Hematopoietic multipotent progenitor cell treated with erythropoietin and hydrocortisone succinate and interleukin-3 and kit ligand, for 17 days (in vitro differentiated cells): ENCODE measurements at regions not wholly inside any gene's neighbourhood (a gene's known extent, or its start where the extent isn't known, plus 50 kb on each side); places are given as distances from the start of the nearest gene placed in this dataset.

Experiments used
- DNase-seq: peaks from one replicate; pipeline ENCODE4 v3.0.0-alpha.2; 2015; ENCODE audit warnings: low spot score

DNA sequence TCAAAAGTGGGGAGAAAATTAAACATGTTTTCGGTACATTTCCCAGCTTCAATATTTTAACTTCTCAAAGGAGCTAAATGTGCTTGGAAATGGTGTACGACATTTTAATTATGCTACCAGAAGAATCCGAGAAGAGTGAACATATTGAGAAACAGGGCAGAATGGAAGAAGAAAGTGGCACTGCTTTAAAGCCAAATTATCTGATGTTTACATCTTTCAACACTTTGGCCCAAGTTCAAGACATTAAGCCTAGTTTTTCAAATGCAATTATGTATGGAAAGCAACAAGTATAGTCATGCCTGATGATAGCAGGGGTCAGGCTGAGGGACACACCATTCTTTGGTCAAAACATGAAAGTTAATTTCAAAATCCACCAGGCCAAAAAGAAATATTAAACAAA is 577.9 kb upstream of the ZFP42 start:
- DNase-seq, result no peak

DNA sequence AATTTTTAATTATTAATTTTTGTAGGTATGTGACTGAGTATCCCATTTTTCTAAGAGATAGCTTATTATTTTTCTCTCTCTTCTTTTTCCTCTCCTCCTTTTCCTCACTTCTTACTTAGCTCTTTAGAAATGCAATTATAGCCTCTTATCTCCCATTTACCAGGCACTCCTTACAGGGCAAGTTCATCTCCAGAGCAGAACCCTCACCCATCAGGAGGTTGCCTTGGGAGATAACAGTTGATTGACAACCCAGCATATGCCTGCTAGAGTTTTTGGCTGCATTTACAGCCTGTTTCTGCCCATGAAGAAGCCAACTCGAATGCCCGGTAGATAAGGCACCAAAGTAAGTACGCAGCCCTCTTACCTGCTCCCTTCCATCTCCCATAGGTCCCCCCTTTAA is 572.9 kb upstream of the ZFP42 start:
- DNase-seq, result no peak

DNA sequence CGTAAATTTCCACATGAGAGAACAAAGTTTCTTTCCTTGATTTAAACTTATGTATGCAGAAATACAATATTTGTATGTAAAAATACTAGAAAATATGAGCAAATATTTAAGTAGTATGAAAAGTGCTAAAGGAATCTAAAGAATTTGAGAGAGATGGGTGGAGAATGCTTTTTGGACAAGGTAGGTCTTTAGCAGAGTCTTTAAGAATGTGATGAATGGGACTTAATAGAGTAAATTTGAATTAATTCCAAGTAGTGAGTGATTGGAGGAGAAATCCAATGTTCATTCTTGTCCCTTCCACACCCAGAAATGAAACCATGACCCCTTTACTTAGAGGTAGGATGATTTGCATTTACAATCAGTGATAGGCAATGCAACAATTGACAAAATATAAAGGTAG is 570.9 kb upstream of the ZFP42 start:
- DNase-seq, result no peak

DNA sequence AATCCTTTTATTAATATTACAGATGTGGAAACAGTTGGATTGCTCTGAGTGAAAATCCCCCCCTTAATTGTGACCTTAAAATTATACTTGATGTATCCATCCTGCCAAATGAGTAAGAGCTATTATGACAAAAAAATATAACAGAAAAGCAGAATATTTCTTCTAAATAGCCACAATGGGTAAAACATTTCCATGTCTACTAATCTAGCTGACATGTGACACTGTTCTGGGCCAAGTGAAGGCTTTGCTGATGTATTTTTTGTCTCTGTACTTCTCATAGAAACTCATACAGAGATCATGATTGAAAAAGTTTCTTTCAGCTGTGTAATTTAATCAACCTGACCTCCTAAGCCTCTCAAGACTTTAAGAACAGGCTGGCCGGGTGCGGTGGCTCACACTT is 569.1 kb upstream of the ZFP42 start:
- DNase-seq, result no peak

DNA sequence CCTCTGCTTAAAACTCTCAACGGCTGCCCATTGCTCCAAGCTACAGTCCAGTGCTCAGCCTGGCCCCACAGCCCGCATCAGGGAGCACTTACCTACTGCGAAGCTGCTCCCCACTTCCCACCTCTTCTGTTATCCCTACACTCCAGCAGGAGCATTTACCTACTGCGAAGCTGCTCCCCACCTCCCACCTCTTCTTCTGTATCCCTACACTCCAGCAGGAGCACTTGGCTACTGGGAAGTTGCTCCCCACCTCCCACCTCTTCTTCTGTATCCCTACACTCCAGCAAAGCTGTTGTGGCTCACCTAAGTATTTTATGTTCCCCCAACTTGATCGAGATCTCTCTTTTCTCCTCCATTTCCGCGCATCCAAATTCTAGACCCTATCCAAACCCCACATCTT is 563.3 kb upstream of the ZFP42 start:
- DNase-seq, result no peak

DNA sequence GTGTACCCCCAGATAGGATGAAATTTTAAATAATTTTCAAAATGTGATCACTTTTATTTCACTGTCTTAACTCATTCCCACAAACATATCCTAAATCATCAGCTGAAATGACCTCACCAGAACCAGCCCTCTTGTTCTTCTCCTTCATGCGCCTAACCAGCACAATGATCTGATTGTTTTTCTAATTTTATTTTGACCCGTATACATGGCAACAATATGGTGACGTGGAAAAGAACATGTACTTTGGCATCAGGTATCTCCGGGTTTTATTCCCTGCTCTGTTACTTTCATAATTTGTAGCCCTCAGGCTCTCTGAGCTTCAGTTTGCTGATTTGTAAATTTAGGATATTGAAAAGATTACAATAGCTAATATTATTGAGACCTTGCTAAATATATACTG is 562.4 kb upstream of the ZFP42 start:
- no peak for DNase-seq

DNA sequence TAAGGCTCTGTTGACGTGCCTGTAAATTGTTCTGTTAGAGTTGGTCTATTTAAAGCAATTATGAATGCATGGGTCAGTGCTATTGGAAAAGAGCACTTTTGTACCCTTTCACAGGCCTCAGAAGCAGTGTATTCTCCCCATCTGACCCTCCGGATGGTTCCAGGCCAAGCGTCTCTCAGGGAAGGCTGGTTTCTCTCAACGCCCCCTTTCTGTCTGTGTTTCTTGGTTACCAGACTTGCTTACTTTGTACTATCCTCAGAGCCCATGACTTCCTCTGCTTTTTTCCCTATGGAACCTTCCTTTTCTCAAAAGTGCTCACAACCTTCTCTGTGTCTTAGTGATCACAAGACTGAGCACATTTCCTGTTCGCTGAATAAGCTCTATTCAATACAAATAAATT is 559.3 kb upstream of the ZFP42 start:
- DNase-seq, result no peak

DNA sequence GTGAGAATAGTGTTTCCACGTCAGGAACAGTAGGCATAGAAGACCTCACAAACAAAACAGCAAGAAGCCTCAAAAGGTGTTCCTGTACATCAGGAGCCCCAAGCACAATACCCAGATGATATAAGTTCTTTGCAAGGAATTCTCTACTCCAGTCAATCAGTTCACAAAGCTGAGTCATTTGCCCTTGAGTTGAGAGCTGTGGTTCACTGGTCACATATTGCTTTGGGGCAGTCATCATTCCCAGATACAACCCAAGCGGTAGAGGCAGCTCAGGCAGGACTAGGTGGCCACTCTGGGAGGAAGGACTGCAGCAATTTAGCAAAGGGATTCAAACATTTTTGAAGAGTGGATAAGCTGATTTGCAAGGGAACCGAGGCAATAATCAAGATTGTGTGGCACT is 551.5 kb upstream of the ZFP42 start:
- DNase-seq, result no peak

DNA sequence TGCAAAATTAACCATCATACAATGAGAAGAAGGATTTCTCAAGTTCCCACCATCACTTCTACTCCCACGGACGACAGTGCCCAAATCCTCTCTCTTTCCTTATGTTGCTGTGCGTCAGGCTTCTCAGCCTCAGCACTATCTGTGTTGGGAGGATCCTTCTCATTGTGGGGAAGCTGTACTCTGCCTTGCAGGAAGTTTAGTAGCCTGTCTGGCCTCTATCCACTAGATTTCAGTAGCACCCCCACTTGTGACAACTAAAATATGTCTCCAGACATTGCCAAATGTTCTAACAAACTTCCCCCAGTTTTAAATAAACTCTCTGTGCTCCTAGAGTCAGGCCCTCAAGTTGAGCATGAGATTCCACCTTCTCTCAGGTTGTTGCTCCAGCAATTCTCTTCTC is 545.9 kb upstream of the ZFP42 start:
- DNase-seq, result no peak

DNA sequence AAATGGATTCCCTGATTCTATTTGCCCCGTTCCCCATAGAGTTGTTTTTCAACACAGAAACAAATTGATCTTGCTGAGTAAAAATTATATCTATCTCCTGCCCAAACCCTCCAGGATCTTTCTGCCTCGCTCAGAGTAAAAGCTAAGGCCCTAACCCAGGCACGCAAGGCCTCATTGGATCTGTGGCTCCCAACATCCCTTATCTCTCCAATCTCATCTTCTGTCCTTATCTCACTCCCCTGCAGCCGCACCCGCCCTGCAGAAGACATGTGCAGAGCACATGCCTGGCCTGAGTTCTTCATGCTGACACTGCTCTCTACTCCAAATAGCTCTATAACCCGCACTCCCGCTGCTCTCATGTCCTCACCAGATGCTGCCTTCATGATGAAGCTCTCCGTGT is 543.8 kb upstream of the ZFP42 start:
- no peak for DNase-seq

DNA sequence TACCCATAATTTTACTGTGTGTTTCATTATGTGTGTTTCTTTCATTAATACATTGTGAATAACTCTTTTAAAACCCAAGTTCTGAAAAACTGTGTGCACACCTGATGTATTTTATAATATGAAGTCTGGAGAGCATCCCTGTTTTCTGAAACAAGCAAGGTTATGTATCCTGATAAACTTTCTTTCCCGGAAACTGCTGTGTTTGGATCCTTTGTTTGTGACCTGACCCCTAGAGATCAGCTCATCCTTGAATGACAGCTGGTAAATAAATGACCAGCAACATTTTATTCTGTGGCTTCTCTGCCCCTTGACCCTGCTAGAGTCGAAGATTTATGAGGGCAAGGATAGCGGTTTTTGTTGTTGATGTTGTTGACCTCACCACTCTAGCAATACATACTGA is 535.6 kb upstream of the ZFP42 start:
- no peak for DNase-seq

DNA sequence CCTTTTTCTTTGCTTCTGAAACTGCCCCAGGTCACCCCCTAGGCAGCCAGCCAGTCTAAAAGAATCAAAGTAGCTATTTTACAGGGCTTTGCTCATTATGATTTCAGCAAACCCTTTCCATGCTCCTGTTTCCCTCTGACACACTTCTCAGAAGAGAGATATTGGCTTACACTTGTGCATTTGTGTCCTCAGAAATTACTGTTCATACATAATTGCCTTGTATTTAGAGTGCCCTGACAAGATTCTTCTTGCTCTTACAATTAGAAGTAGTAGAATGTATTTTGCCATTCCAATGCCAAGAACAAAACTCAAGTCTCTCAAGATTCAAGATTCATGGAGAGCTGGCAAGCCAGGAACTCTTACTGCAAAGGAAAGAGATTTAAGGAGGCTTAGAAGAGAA is 531.0 kb upstream of the ZFP42 start:
- no peak for DNase-seq

DNA sequence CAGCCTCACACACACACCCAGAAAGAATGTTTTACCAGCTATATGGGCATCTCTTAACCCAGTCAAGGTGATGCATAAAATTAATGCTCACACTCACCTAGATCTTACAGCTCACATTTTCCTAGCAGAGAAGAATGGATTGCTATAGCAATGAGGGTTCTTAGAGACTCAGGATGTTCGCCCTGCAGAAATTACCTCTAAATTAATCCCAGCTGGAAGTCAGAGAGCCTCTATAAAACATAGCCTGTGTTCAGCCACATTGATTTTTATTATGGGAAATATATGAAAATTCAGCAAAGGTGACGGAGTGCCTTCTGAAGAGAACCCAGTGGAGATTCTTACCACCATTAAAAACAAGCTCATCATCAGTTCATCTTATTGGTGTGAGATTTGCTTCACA is 528.3 kb upstream of the ZFP42 start:
- no peak for DNase-seq

DNA sequence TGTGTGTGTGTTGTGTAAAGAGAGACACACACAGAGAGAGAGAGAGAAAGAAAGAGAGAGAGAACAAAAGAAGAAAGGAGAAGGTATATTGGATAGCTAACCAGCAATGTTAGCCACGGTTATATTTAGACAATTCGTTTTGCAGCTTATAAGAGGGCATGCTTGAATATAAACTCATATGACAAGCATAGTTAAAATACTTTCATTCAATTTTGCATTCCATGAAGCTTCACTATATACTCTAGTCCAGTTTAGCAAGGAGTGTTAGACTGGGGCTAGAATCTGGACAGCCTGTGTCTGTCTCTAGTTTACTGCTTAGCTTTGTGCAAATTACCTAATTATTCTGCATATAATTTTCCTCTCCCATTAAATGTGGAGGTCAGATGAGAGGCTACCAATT is 525.9 kb upstream of the ZFP42 start:
- DNase-seq, result no peak

DNA sequence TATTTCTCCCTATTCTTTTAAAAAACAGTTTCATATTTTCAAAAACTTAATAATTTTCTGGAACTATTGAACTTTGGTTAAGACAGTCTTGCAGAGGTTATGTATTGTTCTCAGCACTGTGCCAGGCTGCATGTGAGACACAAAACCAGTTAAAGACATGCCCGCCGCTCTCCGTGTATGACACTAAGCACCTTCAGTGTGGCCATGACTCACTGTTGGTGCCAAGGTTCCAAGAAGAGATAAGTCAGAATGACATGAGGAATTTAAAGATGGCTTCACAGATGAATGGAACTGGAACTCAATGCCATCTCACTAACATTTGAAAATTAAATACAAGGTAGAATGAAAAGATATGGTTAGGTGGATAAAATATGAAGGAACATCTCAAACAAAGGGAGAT is 525.5 kb upstream of the ZFP42 start:
- no peak for DNase-seq

DNA sequence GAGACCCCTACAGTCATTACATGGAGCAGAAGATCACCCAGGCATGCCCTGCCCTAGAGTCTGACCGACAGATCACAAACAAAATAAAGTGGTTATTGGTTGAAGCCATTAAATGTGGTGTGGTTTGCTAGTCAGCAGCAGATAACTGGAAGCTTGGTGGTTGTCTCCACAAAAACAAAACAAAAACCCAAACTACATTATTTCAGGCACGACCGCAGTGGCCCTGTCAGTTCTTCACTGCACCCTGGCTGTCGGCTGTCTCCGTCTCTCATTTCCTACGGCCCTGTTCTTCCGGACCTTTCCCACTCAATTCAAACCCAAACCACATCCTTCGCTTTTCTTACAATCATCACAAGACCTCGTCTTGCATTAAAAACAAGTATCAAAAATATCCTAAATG is 521.3 kb upstream of the ZFP42 start:
- DNase-seq, result no peak

DNA sequence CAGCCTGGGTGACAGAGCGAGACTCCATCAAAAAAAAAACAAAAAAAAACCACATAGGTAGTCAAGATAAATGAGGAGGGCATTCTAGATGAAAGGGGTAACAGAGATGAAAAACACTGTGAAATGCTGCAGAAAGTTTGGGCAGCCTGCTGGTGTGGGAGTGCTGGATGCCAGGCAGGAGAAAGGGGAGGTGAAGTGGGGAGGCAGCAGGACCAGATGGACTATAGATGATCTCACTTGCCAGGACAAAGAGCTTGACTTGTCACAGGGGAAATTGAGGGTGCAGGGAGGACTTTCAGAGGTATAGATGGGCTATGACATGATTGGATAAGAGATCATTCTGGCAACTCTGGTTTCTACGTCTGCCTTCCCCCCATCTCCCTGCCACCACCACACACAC is 519.7 kb upstream of the ZFP42 start:
- DNase-seq, result no peak

DNA sequence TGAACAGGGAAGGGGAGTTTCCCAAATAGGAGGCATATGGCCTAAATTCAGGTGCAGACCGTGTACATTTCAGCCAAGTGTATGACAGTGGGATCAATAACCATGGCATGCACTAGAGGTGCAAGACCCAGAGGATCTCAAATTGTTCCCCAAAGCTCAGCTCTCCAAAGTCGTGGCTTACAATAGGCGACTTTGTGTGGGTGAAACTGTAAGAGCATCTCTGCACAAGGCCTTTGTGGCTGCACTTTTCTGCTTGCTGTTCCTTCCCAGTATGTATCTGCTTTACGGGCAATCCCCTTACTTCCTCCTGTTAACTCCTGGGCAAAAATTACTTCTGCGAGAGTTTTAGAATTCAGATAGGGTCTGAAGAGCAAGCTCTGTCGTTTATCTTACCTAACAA is 518.3 kb upstream of the ZFP42 start:
- no peak for DNase-seq

DNA sequence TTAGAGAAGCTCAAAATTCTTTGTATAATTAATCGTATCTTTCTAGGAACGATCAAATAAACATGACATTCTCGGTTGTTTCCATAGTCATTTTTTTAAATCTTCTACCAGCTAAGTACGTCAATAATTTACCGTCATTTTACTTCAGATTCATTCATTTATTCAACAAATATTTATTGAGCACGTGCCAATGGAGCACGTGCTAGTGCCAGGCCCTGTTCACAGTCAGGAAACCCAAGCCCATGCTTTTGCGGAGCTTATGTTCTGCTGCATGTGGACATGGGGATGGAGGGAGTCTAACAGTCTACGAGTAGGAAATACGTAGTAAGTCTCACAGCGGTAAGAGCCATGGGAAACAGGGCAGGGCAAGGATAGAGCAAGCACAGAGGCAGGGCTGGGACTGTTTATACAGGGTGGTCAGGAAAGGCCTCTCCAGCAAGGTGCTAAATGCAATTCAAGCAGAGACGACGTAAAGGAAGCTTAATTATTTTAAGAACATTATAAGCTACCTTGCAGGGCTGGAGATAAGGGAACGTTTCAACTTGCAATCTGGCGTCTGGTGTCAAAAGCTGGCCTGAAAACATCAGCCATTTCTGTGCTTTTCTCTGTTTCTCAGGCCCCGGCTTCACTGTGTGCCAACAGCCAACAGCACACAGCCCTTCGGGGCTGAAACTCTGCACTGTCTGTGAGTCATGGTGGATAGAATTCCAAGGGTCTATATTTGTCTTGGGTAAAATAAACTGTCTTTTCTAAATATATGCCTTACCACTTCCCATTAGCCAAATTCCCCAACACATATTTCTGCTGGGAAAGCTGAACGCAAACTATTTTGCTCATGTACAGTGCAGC is 517.1 kb upstream of the ZFP42 start:
- DNase-seq, result no peak

DNA sequence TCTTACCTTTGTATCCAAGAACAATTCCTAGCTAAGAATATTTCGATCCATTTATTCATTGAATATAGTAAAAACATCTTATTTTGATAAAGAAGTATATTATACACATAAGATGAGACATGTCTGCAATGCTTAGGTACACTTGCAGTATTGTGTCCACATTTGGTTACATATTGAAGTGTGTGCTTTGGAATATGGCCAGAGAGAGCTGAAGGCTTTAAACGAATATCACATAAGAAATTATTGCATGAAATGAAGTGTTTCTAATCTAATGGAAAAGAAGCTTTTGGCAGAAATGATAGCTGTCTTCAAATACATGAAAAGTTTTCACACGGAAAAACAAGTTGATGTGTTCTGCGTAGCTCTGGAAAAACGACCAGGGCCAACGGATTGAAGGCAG is 516.1 kb upstream of the ZFP42 start:
- DNase-seq, result no peak

DNA sequence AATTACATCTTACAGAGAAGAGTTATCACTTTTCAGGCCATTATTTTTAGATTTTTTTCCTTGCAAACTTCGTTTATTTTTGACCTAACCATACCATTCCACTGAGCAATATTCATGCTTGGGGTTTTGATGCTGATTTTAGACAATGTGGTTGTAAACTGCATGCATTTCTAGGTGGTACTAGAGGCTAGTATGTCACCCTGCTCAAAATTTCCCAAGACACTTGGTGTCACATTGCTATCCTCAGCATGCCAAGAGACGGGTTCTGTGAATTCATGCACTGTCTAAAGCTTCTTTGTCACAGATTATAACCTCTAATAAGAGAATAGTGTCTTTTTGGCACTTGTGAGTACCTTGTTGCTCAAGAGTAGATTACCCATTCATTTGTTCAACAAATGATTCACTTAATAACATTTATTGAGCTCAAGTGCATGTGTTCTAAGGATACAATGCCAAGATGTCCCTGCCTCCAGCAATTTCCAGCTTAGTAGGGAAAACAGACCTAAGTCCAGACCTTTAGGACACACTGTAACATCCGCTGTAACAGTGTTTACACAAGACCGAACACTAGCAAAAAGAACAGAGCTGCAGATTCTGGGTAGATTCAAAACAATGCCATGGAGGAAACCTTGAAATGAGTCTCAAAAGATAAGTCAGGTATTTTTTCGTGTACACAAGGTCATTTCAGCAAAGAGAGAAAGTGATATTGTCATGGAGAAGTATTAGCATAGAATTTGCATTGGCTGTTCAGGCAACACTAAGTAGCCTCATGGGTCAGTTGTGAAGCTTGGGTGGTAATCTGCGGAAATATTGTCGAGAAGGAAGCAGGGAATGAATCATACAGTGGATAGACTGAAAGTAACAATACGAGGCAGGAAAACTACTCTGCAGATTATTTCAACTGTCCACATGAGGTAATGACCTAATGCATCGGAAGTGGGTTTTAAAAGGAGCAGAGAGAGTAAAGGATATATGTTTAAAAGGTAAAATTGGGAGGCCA is 515.1 kb upstream of the ZFP42 start:
- DNase-seq, result no peak

DNA sequence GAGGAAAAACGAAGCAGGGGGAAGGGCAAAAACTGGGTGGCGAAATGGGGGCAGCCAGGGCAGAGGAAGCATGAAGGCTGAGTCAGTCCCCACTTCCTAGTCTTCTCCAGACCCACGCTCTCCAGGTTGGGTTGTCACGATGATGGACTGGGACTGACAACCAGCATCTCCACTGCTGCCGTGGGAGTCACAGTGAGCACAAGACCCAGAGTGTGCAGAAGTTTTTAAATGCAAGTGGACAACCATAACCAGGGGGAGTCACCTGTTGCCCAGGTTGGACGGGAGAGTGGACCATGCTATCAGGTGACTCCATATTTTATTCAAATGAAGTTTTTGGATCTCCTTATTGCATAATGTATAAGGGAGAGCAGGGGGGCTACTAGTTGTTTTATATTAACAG is 511.4 kb upstream of the ZFP42 start:
- no peak for DNase-seq

DNA sequence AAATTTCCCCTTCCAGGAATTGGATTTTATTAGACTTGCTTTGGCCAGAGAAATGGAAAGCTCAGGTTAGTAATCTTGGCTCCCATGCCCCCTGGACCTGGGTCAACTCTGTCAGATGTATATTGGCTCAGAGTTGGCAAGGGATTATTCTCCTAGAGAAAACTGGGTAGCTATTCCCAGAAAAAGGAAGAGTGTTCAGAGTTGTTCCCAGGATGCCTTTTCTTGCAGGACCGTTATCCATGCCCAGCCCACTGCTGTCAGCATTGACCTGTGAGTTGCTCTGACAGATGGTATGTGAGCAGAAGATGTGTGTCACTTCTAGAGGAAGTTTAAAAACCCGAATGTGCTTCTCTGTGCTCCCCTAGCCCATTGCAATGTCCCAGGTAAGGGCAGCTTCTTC is 509.9 kb upstream of the ZFP42 start:
- DNase-seq, result no peak
